ENCODE measurements at regions not wholly inside any gene's neighbourhood (a gene's known extent, or its start where the extent isn't known, plus 50 kb on each side); places are given as distances from the start of the nearest gene placed in this dataset.
"Not testable (repeated sequence)": the region's sequence is repeated elsewhere in the genome, so short reads cannot be mapped to it uniquely, and the experiment has no call there.

DNA sequence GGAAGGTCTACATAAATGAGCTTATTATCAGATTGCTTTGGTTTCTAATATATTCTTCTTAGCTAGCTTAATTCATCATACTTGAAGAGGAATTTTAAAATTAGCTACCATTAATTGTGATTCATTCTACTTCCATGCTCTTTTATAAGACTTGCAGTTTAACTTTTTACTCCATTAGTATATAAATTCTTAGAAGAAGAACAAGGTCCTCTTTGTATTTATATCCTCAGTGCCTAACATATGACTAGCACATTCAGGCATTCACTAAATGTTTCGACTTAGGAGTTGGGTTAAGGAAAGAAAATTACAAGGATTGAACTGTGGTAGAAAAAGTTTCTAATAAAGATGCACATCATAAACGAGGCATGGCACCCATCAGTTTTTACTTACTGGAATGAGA, 1135.5 kb downstream of the JRKL start:
- DNase-seq = no peak
- Mint-ChIP-seq H3K9me3 (peaks cover 0 to 2% of the 10 kb centered on the region in 2 donors), H3K27ac (no peak overlapping the region), H3K27me3 (no peaks in the 10 kb centered on the region), H3K4me1 (no peaks in the 10 kb centered on the region), H3K36me3 (no peaks in the 10 kb centered on the region), H3K4me3 (no peak overlapping the region)
- ATAC-seq (replicated peaks) = no peak

DNA sequence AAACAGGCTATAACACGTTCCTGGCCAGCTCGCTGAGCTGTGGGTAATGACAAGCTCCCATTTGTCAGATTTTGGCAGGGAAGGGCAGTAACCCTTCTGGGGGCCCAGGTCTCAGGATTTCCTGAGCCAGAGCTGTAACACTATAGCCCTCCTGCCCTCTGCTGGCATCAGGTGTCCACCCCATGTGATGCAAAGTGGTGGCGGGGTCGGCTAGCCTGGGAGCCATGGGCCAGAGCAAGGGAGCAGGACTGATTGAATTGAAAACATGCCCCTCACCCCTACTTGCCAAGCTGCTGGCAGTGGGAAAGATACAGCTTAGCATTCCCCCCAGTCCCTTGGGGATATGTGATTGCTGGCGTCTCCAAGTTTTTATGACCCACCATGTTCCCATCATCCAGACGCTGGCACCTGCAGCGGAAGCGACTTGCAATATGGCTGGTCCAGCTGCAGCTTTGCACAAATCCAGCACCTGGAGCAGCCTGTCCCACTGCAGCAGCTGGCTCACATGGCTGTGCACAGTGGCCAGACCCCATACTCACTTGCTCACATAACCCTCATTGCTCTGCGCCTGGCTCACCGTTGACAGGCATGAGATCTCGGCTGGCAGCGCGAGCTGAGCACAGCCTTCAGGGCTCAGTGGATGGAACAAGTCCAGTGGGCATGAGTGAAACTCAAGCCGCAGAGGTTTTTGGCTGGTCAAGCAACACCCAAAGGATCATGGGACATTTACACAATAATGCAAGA, 1147.8 kb downstream of the JRKL start:
- H3K27me3 Mint-ChIP-seq = no peaks in the 10 kb centered on the region
- no peak overlapping the region for H3K4me3 Mint-ChIP-seq
- H3K4me1 Mint-ChIP-seq = no peaks in the 10 kb centered on the region
- ATAC-seq (replicated peaks) (no peak), DNase-seq (no peak)
- no peak overlapping the region for H3K27ac Mint-ChIP-seq
- no peaks in the 10 kb centered on the region for H3K36me3 Mint-ChIP-seq
- peaks cover 0 to 19% of the 10 kb centered on the region in 2 donors for H3K9me3 Mint-ChIP-seq

DNA sequence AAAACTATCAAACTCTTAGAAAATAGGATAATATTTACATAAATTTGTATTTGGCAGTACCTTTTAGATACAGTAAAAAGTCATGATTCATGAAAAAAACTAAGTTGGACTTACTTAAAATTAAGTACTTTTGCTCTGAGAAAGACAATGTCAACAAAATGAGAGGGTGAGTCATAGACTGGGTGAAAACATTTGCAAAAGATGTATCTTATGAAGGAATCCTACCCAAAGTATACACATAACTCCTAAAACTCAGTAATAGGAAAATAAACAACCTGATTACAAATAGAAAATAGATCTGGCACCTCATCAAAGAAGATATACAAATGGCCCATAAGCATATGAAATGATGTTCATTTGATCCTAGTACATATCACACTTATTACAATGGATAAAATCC, 1154.6 kb downstream of the JRKL start:
- H3K27me3 Mint-ChIP-seq = no peaks in the 10 kb centered on the region
- no peaks in the 10 kb centered on the region for H3K36me3 Mint-ChIP-seq
- ATAC-seq (replicated peaks) (no peak), DNase-seq (no peak)
- no peaks in the 10 kb centered on the region for H3K4me1 Mint-ChIP-seq
- no peak overlapping the region for H3K27ac Mint-ChIP-seq
- H3K9me3 Mint-ChIP-seq = peaks cover 7 to 17% of the 10 kb centered on the region in 2 donors
- H3K4me3 Mint-ChIP-seq = no peak overlapping the region

DNA sequence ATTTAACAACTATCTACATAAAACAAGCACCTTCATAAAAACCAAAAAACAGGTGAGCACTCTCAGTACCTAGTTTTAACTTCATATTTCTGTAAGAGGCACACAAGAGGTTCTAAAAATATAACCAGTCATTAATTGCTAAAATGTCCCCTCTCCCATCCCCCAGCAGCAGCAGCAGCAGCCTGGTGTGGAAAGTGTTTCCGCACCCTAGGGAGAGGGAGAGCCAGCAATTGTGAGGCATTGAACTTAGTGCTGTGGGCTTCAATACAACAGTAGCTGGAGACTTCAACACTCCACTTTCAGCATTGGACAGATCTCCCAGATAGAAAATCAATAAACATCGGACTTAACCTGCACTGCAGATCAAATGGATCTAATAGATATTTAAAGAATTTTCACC, 1158.5 kb downstream of the JRKL start:
- ATAC-seq (replicated peaks) (no peak), DNase-seq (no peak)
- Mint-ChIP-seq H3K27ac (no peak overlapping the region), H3K9me3 (peaks cover 0 to 3% of the 10 kb centered on the region in 2 donors), H3K36me3 (no peaks in the 10 kb centered on the region), H3K4me3 (no peak overlapping the region), H3K27me3 (no peaks in the 10 kb centered on the region), H3K4me1 (no peaks in the 10 kb centered on the region)

DNA sequence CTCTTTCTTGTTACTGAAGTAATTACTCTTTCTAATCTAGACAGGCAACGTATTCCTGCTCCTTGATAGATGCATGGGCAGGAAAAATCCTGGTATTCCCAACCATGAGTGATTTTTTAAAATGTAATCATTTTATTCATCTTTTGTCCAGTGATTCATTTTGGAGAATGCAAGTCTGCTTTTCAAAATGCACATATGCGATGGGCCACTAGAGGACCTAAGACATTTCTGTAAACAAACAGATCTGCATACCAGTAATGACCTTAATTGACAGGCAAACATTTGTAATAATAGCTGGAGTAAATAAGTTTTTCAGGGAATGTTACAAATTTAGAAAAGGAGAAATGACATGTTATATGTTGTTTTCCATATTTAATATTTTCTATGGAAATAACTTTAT, 1167.6 kb downstream of the JRKL start:
- Mint-ChIP-seq H3K4me1 (no peaks in the 10 kb centered on the region), H3K27ac (no peak overlapping the region), H3K9me3 (peaks cover 4 to 7% of the 10 kb centered on the region in 2 donors), H3K27me3 (no peaks in the 10 kb centered on the region), H3K4me3 (no peak overlapping the region), H3K36me3 (no peaks in the 10 kb centered on the region)
- DNase-seq (no peak), ATAC-seq (replicated peaks) (no peak)

DNA sequence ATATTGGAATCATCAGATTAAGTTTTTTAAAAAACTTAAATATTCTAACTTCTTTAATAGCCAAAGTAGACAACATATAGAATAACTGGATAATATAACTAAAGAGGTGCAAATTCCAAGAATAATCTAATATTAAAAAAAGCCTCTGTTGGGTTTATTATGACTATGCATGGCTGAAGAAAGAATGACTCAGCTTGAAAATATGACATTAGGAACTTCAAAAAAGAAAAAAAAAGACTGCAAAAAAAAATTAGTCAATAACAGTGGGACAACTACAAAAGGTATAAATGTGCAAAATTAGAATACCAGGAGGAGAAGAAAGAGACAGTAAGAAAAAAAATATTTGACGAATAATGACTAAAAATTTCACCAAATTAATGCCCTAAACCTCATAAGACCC, 1178.0 kb downstream of the JRKL start:
- Mint-ChIP-seq H3K36me3 (no peaks in the 10 kb centered on the region), H3K9me3 (peaks cover 14% of the 10 kb centered on the region in 2 donors), H3K4me1 (no peaks in the 10 kb centered on the region), H3K27me3 (no peaks in the 10 kb centered on the region), H3K27ac (no peak overlapping the region), H3K4me3 (no peak overlapping the region)
- no peak for ATAC-seq (replicated peaks)
- no peak for DNase-seq

DNA sequence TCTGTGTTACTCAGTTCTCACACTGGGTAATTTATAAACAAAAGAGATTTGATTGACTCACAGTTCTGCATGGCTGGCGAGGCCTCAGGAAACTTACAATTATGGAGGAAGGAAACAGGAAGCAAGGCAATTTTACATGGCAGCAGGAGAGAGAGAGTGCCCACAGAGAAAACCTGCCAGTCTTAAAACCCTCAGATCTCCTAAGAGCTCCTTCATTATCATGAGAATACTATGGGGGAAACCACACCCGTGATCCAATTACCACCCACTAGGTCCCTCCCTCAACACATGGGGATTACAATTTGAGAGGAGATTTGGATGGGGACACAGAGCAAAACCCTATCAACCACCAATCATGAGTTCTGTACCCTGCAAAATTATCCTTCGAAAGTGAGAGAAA, 1180.8 kb downstream of the JRKL start:
- Mint-ChIP-seq H3K27ac (no peak overlapping the region), H3K36me3 (no peaks in the 10 kb centered on the region), H3K27me3 (no peaks in the 10 kb centered on the region), H3K4me3 (no peak overlapping the region), H3K4me1 (no peaks in the 10 kb centered on the region), H3K9me3 (peaks cover 14 to 16% of the 10 kb centered on the region in 2 donors)
- no peak for DNase-seq
- ATAC-seq (replicated peaks) = no peak

DNA sequence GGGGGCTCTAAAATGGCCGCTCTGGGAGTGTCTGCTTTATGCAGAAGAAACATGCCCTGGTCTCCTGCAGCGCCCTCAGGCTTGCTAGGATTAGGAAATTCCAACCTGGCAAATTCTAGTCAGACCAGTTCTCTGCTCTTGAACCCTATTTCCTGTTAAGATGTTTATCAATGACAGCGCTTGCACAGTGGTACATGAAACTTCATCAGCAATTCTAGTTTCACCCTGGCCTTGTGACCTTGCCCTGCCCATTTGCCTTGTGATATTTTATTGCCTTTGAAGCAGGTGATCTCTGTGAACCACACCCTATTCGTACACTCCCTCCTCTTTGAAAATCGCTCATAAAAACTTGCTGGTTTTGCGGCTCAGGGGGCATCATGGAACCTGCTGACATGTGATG, 1184.0 kb downstream of the JRKL start:
- DNase-seq; H3K36me3 Mint-ChIP-seq; H3K4me1 Mint-ChIP-seq; H3K4me3 Mint-ChIP-seq; H3K27ac Mint-ChIP-seq; ATAC-seq (replicated peaks); H3K27me3 Mint-ChIP-seq: not testable (repeated sequence)
- peaks cover 8 to 12% of the 10 kb centered on the region in 2 donors for H3K9me3 Mint-ChIP-seq

DNA sequence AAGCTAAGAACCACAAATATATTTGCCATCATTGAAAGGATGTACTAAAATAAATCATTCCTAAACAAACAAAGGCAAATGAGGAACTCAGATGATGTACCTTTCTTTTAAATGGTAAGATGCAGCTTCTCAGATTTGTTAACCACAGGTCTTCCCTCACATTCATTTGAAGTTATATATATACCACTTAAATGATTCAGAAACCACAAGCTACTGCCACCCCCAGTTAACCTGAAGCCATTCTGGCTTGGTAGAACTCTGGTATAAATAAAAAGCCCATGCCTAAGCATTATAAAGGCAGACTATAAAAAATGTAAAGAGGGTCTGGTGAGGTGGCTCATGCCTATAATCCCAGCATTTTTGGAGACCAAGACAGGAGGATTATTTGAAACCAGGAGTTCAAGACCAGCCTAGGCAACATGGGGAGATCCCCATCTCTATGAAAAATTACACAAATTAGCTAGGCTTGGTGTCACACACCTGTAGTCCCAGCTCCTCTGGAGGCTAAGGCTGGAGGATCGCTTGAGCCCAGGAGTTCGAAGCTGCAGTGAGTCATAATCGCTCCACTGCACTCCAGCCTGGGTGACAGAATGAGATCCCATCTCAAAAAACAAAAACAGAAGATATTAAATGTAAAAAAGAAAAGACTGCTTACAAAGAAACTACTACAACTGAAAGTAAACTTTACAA, 1185.3 kb downstream of the JRKL start:
- DNase-seq = no peak
- ATAC-seq (replicated peaks) = no peak
- H3K27me3 Mint-ChIP-seq = no peaks in the 10 kb centered on the region
- H3K9me3 Mint-ChIP-seq = peaks cover 4 to 5% of the 10 kb centered on the region in 2 donors
- no peaks in the 10 kb centered on the region for H3K36me3 Mint-ChIP-seq
- no peaks in the 10 kb centered on the region for H3K4me1 Mint-ChIP-seq
- H3K27ac Mint-ChIP-seq = no peak overlapping the region
- no peak overlapping the region for H3K4me3 Mint-ChIP-seq

DNA sequence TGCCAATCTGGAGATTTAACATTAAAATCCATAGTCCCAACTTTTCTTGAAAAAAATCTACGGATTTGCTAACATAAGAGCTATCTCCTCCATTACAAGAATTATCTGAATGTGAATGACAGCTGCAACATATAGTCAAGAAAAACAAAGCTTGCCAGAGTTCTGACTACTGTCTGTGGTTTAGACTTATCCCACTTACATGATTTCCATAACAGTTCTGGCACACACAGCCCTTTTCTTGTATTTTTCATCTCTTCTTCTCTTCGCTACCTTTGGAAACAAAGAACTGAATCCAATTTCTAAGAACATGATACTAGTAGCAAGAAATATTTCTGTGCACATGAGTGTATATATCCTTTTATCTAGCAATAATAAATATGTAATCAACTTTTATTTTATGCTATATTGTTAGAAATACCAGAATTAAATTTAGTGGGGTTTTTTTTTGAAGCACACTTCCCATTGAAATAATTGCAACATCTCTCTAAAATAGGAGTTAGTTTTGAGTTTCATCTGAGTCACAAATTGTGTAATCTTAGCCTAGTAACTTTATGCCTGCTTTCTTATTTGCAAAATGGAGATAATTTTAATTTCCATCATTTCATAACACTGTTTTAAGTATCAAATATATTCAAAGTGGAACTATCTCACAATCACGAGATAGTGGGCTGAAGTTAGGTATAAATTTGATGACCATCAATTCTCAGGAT, 1217.6 kb downstream of the JRKL start:
- no peak overlapping the region for H3K4me3 Mint-ChIP-seq
- peaks cover 0 to 1% of the 10 kb centered on the region in 2 donors for H3K9me3 Mint-ChIP-seq
- H3K4me1 Mint-ChIP-seq = no peaks in the 10 kb centered on the region
- DNase-seq = no peak
- H3K27me3 Mint-ChIP-seq = no peaks in the 10 kb centered on the region
- no peaks in the 10 kb centered on the region for H3K36me3 Mint-ChIP-seq
- H3K27ac Mint-ChIP-seq = no peak overlapping the region
- no peak for ATAC-seq (replicated peaks)

DNA sequence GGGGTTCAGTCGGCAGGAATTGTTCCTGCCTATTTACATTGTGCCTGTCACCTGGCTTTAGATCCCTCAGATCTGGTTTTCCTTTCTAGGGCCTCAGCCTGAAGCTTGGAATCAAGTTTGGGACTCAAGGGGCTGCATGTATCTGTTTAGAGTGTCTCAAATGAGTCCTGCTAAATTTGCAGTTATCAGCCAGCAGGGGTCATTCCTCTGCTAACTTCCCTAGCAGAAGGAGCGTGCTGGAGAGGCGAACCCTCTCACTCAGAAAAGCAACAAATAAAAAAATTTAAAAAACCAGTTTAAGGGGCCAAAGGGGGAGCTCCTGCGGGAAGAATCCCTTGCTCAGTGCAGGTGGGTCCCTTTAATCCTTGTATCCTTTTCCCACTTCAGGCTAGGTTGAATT, 1220.2 kb downstream of the JRKL start:
- H3K27ac Mint-ChIP-seq = no peak overlapping the region
- H3K27me3 Mint-ChIP-seq = no peaks in the 10 kb centered on the region
- peaks cover 0 to 4% of the 10 kb centered on the region in 2 donors for H3K9me3 Mint-ChIP-seq
- ATAC-seq (replicated peaks) = no peak
- no peaks in the 10 kb centered on the region for H3K36me3 Mint-ChIP-seq
- H3K4me1 Mint-ChIP-seq = no peaks in the 10 kb centered on the region
- H3K4me3 Mint-ChIP-seq = no peak overlapping the region
- no peak for DNase-seq

DNA sequence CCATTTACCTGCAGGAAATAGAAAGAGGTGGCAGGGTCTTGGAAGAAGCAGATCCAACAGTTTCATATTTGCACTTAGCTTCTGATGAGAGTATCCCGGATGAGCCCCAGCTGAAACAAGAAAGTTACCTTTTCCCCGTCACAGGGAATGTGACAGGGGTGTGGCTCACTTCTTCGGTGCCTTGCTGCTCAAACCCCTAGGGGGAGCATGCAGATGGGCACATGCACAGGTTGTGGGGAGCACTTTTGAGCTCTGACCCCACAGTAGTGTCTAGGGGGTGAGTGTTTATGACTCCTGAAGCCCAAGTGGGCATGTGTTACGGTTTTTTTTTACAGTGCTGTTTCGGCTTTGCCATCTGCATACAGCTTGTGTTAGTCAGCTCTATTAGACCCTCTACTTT, 1221.0 kb downstream of the JRKL start:
- Mint-ChIP-seq H3K36me3 (no peaks in the 10 kb centered on the region), H3K27me3 (no peaks in the 10 kb centered on the region), H3K4me3 (no peak overlapping the region), H3K27ac (no peak overlapping the region), H3K4me1 (no peaks in the 10 kb centered on the region), H3K9me3 (peaks cover 4 to 6% of the 10 kb centered on the region in 2 donors)
- DNase-seq (no peak), ATAC-seq (replicated peaks) (peak in 1 of 2 donors; percentile 16)

DNA sequence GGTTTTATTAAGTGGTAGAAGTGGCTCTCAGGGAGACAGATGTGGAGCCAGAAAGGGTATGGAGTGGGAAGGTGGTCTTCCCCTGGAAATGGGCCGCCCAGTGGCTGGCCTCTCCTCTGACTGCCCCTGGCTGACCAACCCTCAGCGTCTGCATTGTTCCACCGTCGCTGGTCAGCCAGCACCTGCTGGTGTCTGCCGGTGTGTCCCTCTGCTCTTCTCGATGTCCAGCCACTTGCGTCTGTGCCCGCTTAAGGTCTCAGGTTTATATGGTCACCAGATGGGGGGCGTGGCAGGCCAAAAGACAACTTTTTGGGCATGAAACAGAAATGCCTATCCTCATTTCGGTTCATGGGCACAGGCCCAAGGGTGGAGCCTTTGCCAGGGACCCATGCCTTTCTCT, 1221.5 kb downstream of the JRKL start:
- no peaks in the 10 kb centered on the region for H3K36me3 Mint-ChIP-seq
- no peak overlapping the region for H3K27ac Mint-ChIP-seq
- H3K4me3 Mint-ChIP-seq = no peak overlapping the region
- H3K27me3 Mint-ChIP-seq = no peaks in the 10 kb centered on the region
- H3K9me3 Mint-ChIP-seq = peaks cover 4 to 6% of the 10 kb centered on the region in 2 donors
- DNase-seq (no peak), ATAC-seq (replicated peaks) (no peak)
- no peaks in the 10 kb centered on the region for H3K4me1 Mint-ChIP-seq

DNA sequence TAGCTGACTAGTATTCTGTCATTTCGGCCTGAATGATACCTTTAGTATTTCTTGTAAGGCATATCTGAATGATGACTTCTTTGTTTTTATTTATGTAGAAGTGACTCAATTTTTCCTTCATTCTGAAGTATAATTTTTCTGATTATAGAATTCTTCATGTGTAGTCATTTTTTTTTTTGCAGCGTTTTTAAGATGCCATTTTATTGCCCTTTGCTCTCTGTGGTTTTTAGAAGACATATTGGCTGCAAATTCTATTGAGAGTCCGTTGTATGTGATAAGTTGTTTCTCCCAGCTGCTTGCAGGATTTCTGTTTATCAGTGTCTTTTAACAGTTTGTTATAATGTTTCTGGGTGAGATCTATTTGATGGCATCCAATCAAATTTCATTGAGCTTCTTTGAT, 1224.8 kb downstream of the JRKL start:
- no peak for ATAC-seq (replicated peaks)
- no peak overlapping the region for H3K27ac Mint-ChIP-seq
- no peaks in the 10 kb centered on the region for H3K4me1 Mint-ChIP-seq
- H3K36me3 Mint-ChIP-seq = no peaks in the 10 kb centered on the region
- no peaks in the 10 kb centered on the region for H3K27me3 Mint-ChIP-seq
- DNase-seq = no peak
- H3K9me3 Mint-ChIP-seq = peaks cover 8 to 11% of the 10 kb centered on the region in 2 donors
- H3K4me3 Mint-ChIP-seq = no peak overlapping the region

DNA sequence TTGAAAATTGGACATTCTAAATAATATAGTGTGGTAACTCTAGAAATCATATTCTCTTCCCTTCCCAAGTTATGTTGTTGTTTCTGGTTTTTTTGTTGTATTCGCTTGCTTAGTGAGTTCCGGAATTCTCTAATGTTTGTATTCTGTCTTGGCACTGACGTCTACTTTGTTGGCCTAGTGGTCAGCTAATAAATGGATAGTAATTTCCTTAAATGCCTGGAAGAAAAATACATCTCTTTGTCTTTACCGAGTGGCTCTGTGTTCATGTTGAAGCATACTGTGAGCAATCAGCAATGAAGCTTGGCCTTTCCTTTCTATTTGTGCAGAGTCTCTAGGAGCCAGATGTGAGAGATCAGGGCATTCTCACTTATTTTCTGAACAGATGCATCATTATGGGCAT, 1225.7 kb downstream of the JRKL start:
- DNase-seq = no peak
- Mint-ChIP-seq H3K9me3 (peaks cover 8 to 11% of the 10 kb centered on the region in 2 donors), H3K4me3 (no peak overlapping the region), H3K4me1 (no peaks in the 10 kb centered on the region), H3K27ac (no peak overlapping the region), H3K27me3 (no peaks in the 10 kb centered on the region), H3K36me3 (no peaks in the 10 kb centered on the region)
- no peak for ATAC-seq (replicated peaks)
